Adrenal gland (tissue), 9 donors: ENCODE measurements at regions not wholly inside any gene's neighbourhood (a gene's known extent, or its start where the extent isn't known, plus 50 kb on each side); places are given as distances from the start of the nearest gene placed in this dataset.

ENCODE experiments used
- DNase-seq, 7 donors: peaks; one replicate each; pipeline ENCODE4 v3.0.0-alpha.2; 2019 to 2020
- H3K27ac ChIP-seq, 5 donors: fragments of 200-600 bp; sonication (generic) in 4 of 5; 1 replicate in 3 of 5; 2 replicates in 2 of 5; pipeline versions ENCODE4 v1.5.1 to v1.8.0; 2016 to 2020; ENCODE audit warnings: mild to moderate bottlenecking in 1 of 5
- H3K27me3 ChIP-seq: fragments of 200-600 bp; 2 replicates; pipeline ENCODE4 v1.8.0; 2021
- H3K36me3 ChIP-seq, 2 donors: fragments of 200-600 bp; replicated peaks in 1 of 2; 1 replicate in 1 of 2; 2 replicates in 1 of 2; pipeline versions ENCODE4 v1.5.1 to v1.8.0; 2018 to 2022
- H3K4me1 ChIP-seq, 2 donors: fragments of 200-600 bp; replicated peaks in 1 of 2; 1 replicate in 1 of 2; 2 replicates in 1 of 2; pipeline versions ENCODE4 v1.5.1 to v1.8.0; 2018 to 2021
- H3K4me3 ChIP-seq, 4 donors: fragments of 200-600 bp; sonication (generic) in 3 of 4; one replicate each; pipeline ENCODE4 v1.5.1; 2016 to 2018
- H3K9me3 ChIP-seq, 3 donors: fragments of 200-600 bp; sonication (generic) in 1 of 3; replicated peaks in 1 of 3; 1 replicate in 2 of 3; 2 replicates in 1 of 3; pipeline versions ENCODE4 v1.5.1 to v1.8.0; 2016 to 2021
- CTCF ChIP-seq, 6 experiments: fragments of 450-650 bp in 4 of 6; fragments of 200-600 bp in 2 of 6; sonication (generic) in 1 of 6; IDR thresholded peaks; 1 replicate in 5 of 6; 2 replicates in 1 of 6; pipeline versions ENCODE4 v1.5.1 to v1.8.0; 2016 to 2021; ENCODE audit warnings: antibody characterized with exemption in 6 of 6, mild to moderate bottlenecking in 2 of 6, moderate library complexity in 1 of 6
- POLR2A ChIP-seq, 2 donors: fragments of 450-650 bp; IDR thresholded peaks; one replicate each; pipeline ENCODE4 v1.6.1; 2017; ENCODE audit warnings: antibody characterized with exemption in 2 of 2, mild to moderate bottlenecking in 2 of 2, moderate library complexity in 1 of 2
- WGBS, 4 donors: extraction: QIAGEN DNeasy Blood & Tissue Kit in 2 of 4; methylation state at CpG; one replicate each; pipeline versions ENCODE4 v1.1.5 to v1.1.7; 2013 to 2017; 5-methylcytosine and 5-hydroxymethylcytosine counted together
- intact Hi-C, 2 donors: fragments of 100-400 bp; cut with DNase I; formaldehyde crosslinking; loops; one replicate each; pipeline versions ENCODE4 v1.14.1 to v1.15.0; 2022 to 2023
- donor health status: healthy with polysubstance abuse.
- donor health status: Bipolar disorder and iron deficiency.
- donor health status: DM: yes; HTN: yes; CAD: no.
- donor health status: DM: no; HTN: no; CAD: no.
- donor health status: DM: no; HTN: no; CAD: no.

GRCh38 chr13:106967391-106967790, 399.5 kb upstream of the ARGLU1 start:
- Histone ChIP-seq H3K36me3 (no peaks in the 10 kb centered on the region), H3K4me1 (no peaks in the 10 kb centered on the region), H3K9me3 (no peaks in the 10 kb centered on the region), H3K27me3 (no peaks in the 10 kb centered on the region), H3K27ac (no peak overlapping the region), H3K4me3 (no peak overlapping the region)
- TF ChIP-seq POLR2A (IDR thresholded peaks at IDR 0.05) (no peak), CTCF (IDR thresholded peaks at IDR 0.05) (no peak)
- intact Hi-C loops: loop anchor here in 1 of 2 donors (10.0 kb wide), 1 partner anchor 1033 kb away; no protein-coding TSS in a partner anchor
- DNase-seq: no peak
- 67 to 93% (median 79%) methylated on average over 1 of the region's 1 CpG for WGBS, 4 donors

GRCh38 chr13:106963151-106963550, 395.2 kb upstream of the ARGLU1 start:
- Histone ChIP-seq H3K36me3 (no peaks in the 10 kb centered on the region), H3K27me3 (no peaks in the 10 kb centered on the region), H3K27ac (no peak overlapping the region), H3K4me1 (no peaks in the 10 kb centered on the region), H3K4me3 (no peak overlapping the region), H3K9me3 (no peaks in the 10 kb centered on the region)
- TF ChIP-seq POLR2A (IDR thresholded peaks at IDR 0.05): no peak
- intact Hi-C loops: loop anchor here in 1 of 2 donors (10.0 kb wide), 1 partner anchor 1028 kb away; no protein-coding TSS in a partner anchor
- 34 to 56% (median 45%) methylated on average over 2 of the region's 2 CpGs for WGBS, 4 donors
- no peak for DNase-seq

DNA sequence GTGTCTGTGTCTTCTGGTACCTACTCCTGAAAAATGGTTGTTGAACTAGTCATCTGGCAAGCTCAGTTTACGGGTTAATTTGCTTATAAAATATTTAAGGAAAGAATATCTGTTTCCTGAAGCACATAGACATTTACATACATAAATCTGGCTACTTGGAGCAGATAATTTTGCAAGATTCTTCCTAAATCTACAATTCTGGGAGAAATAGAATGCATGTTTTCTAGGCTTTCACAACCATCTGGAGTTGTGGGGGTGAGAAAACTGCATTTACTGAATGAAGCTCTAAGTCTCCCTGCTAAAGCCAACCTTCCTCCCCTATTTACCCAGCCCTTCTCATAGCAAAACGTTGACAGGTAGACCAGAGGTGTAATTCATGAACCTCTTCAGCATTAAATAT, 393.7 kb upstream of the ARGLU1 start:
- no peak for DNase-seq
- Histone ChIP-seq H3K9me3 (no peaks in the 10 kb centered on the region), H3K4me1 (no peaks in the 10 kb centered on the region), H3K27ac (no peak overlapping the region), H3K27me3 (no peaks in the 10 kb centered on the region), H3K36me3 (no peaks in the 10 kb centered on the region), H3K4me3 (no peak overlapping the region)
- no peak for TF ChIP-seq POLR2A (IDR thresholded peaks at IDR 0.05)
- TF ChIP-seq CTCF (IDR thresholded peaks at IDR 0.05): no peak
- 46 to 56% (median 49%) methylated on average over 2 of the region's 2 CpGs for WGBS, 4 donors
- intact Hi-C loops: loop anchor here in 1 of 2 donors (10.0 kb wide), 1 partner anchor 1027 kb away; no protein-coding TSS in a partner anchor

GRCh38 chr13:106961216-106961615, 393.3 kb upstream of the ARGLU1 start:
- Histone ChIP-seq H3K9me3 (no peaks in the 10 kb centered on the region), H3K4me1 (no peaks in the 10 kb centered on the region), H3K27me3 (no peaks in the 10 kb centered on the region), H3K27ac (no peak overlapping the region), H3K4me3 (no peak overlapping the region), H3K36me3 (no peaks in the 10 kb centered on the region)
- no peak for TF ChIP-seq POLR2A (IDR thresholded peaks at IDR 0.05)
- no peak for TF ChIP-seq CTCF (IDR thresholded peaks at IDR 0.05)
- intact Hi-C loops: loop anchor here in 1 of 2 donors (10.0 kb wide), 1 partner anchor 1026 kb away; no protein-coding TSS in a partner anchor
- WGBS, 4 donors: 44 to 100% (median 65%) methylated on average over 1 of the region's 1 CpG
- no peak for DNase-seq

- WGBS, 4 donors: 73 to 79% (median 74%) methylated on average over 3 of the region's 3 CpGs
- intact Hi-C loops: no loop called here
These were observed 390.7 kb upstream of the ARGLU1 start for GRCh38 chr13:106958621-106959048.

More at GRCh38 chr13:106958621-106959048, 390.7 kb upstream of the ARGLU1 start:
- Histone ChIP-seq H3K27ac (no peak overlapping the region), H3K4me3 (no peak overlapping the region), H3K9me3 (no peaks in the 10 kb centered on the region), H3K4me1 (no peaks in the 10 kb centered on the region), H3K27me3 (no peaks in the 10 kb centered on the region), H3K36me3 (no peaks in the 10 kb centered on the region)
- no peak for DNase-seq
- TF ChIP-seq POLR2A (IDR thresholded peaks at IDR 0.05) (no peak), CTCF (IDR thresholded peaks at IDR 0.05) (no peak)
